Left ventricle myocardium superior (tissue), 1 donor: ENCODE measurements at regions not wholly inside any gene's neighbourhood (a gene's known extent, or its start where the extent isn't known, plus 50 kb on each side); places are given as distances from the start of the nearest gene placed in this dataset.
"Not testable (repeated sequence)": the region's sequence is repeated elsewhere in the genome, so short reads cannot be mapped to it uniquely, and the experiment has no call there.

Experiments used
- ATAC-seq: fragments of 200-7000 bp; cut with Tn5 transposase; one replicate; pipeline ENCODE4 v1.9.1; 2020; ENCODE audit warnings: mild to moderate bottlenecking, moderate library complexity
- DNase-seq: peaks from one replicate; pipeline ENCODE4 v3.0.0-alpha.2; 2020
- intact Hi-C: fragments of 100-400 bp; cut with micrococcal nuclease; formaldehyde crosslinking; loops from one replicate; pipeline ENCODE4 v1.11.0; 2022
- donor health status: DM: no; HTN: yes; CAD: no; lungs with severe emphysema.

DNA sequence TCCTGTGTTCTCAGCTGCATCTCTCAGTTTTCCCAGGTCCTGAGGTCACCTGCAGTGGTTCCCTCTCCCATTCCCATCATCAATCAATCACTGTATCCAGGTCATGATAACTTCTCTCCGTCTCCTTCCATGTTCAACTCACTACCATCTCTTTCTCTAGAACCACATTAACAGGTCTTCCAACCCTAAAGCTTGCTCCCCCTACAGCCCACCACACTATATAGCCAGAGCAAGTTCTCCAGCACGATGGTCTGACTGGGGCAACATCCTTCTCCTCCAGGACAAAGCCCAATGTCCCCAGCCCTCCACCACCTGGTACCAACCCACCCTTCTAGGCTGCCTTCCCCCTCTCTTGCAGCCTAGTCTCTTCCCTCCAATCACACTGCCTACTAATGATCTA is 241.6 kb downstream of the CDK5RAP2 start:
- DNase-seq (no peak), ATAC-seq (no peak)
- intact Hi-C loops = no loop called here

- intact Hi-C loops = no loop called here
- no peak for ATAC-seq
- no peak for DNase-seq
Measured at GRCh38 chr9:120337131-120337530, 242.8 kb downstream of the CDK5RAP2 start.

GRCh38 chr9:120336753-120337090 is 243.2 kb downstream of the CDK5RAP2 start:
- intact Hi-C loops = no loop called here
- DNase-seq = no peak
- ATAC-seq = no peak

- intact Hi-C loops = no loop called here
- ATAC-seq = no peak
Measured at GRCh38 chr9:120336021-120336752, 243.8 kb downstream of the CDK5RAP2 start.

DNA sequence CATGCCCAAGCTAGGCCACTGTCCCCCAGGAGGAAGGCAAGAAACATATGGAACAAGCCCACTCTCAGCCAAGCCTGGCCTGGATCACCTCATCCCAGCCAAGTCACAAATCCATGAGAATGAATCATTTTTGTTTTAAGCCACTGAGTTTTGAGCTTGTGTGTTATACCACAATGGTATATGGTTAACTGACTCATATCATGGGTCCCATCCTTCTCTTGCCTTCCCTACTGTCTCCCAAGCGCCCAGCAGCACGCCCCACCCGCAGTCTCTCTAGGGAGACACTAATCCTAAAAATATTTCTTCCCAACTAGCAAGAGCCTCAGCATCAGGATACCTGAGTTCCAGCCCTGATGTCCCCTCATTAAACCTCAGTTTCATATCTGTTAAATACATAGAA is 248.1 kb downstream of the CDK5RAP2 start:
- ATAC-seq (no peak), DNase-seq (no peak)
- intact Hi-C loops = no loop called here

More at GRCh38 chr9:120336021-120336752, 243.8 kb downstream of the CDK5RAP2 start:
- no peak for DNase-seq

GRCh38 chr9:120330031-120330430 is 249.9 kb downstream of the CDK5RAP2 start:
- intact Hi-C loops = no loop called here

DNA sequence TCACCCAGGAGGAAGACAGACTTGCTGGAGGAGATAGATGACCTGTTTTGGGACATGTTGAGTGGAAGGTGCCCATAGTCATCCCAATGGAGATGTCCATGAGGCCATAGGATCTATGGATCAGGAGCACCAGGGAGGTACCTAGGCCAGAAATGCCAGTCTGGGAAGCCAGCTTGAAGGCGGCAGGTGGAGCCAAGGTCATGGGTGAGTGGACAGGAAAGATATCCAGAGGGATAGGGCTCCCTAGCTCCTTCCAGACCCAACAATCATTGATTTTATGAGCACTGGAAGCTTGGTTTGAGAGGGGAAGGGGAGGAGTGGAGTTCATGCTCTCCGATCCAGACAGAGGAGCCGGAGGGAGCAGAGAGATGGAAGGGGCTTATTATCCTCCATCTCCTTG is 252.6 kb downstream of the CDK5RAP2 start:
- ATAC-seq (no peak), DNase-seq (no peak)
- intact Hi-C loops = no loop called here

More at GRCh38 chr9:120330031-120330430, 249.9 kb downstream of the CDK5RAP2 start:
- DNase-seq (no peak), ATAC-seq (no peak)

GRCh38 chr9:120326049-120326693 is 253.8 kb downstream of the CDK5RAP2 start:
- DNase-seq = no peak
- ATAC-seq = no peak
- intact Hi-C loops = no loop called here

DNA sequence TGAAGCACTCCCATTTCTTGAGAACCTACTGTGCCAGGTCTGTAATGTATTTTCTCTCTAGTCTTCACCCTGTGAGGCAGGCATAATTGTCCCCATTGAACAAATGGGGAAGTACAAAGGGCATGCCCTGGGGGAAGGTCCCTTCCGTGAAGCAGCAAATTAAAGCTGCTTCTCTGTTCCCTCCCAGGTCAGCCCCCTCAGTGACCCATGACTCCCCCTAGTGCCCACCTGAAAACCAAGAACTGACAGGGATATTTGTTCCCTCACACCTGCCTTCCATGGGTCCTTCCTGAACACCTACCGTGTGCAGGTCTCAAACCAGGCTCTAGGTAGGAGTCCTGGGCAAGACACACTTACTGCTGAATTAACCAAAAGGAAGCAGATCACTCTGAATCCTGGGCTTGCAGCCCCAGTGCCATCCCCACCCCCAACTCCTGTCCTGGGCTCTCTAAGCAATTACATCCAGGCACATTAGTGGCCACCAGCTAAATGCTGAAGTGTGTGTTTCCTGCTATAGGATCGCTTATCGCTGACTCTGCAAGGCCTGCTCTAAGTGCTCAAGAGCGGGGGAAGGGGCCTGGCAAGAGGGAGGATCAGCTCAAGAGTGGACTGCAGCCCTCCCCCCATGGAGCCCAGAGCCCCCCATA is 254.8 kb downstream of the CDK5RAP2 start:
- intact Hi-C loops = no loop called here
- no peak for ATAC-seq

DNA sequence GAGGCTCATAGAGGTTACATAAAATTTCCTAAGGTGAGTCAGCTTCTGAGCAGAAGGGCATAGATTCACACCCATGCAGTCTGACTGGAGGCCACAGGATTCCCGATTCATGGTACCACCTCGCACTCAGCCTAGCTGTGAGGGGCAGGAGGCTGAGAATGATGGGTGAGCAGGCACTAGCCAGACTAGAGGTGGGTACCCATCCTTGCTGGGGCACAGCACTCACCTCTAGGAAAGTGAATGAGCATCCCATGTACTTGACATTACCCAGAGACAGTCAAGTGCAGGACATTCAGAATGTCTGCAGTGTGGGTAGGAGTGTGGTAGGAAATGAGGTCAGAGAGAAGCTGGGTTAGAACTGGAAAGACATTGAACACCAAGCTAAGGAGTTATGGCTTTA is 255.5 kb downstream of the CDK5RAP2 start:
- no peak for ATAC-seq
- no peak for DNase-seq

More for the DNA sequence above, 254.8 kb downstream of the CDK5RAP2 start:
- DNase-seq = no peak

GRCh38 chr9:120323125-120323524 is 256.8 kb downstream of the CDK5RAP2 start:
- DNase-seq = no peak
- no peak for ATAC-seq
- intact Hi-C loops = no loop called here

More for the DNA sequence above, 255.5 kb downstream of the CDK5RAP2 start:
- intact Hi-C loops = no loop called here

GRCh38 chr9:120319452-120319851 is 260.5 kb downstream of the CDK5RAP2 start:
- ATAC-seq (no peak), DNase-seq (no peak)
- intact Hi-C loops = no loop called here

DNA sequence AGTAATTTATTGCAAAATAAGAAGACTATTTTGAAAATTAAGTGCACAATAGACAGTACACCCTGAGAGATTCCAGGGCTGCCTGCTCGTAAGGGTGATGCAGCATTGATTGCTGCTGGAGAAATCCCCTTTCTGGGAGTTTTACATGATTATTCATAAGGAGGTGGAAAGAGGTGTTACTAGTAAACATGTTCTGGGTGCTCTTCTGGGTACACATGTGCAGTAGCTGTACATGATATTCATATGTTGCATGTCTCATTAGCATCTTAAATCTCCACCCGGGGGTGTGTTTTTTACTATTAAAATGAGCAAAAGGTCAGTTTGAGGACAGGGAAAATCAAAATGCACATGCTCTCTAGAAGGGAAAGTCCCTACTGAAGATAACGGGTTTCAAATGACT is 264.8 kb downstream of the CDK5RAP2 start:
- intact Hi-C loops = no loop called here
- DNase-seq (no peak), ATAC-seq (no peak)

GRCh38 chr9:120312031-120312430 is 267.9 kb downstream of the CDK5RAP2 start:
- DNase-seq (no peak), ATAC-seq (no peak)
- intact Hi-C loops = no loop called here

- ATAC-seq (no peak), DNase-seq (no peak)
- intact Hi-C loops = no loop called here
Measured at GRCh38 chr9:120310035-120310434, 269.9 kb downstream of the CDK5RAP2 start.

GRCh38 chr9:120308495-120308894 is 271.5 kb downstream of the CDK5RAP2 start:
- no peak for DNase-seq
- intact Hi-C loops = no loop called here

GRCh38 chr9:120307599-120307998 is 272.4 kb downstream of the CDK5RAP2 start:
- DNase-seq (no peak), ATAC-seq (no peak)
- intact Hi-C loops = no loop called here

More at GRCh38 chr9:120308495-120308894, 271.5 kb downstream of the CDK5RAP2 start:
- no peak for ATAC-seq

DNA sequence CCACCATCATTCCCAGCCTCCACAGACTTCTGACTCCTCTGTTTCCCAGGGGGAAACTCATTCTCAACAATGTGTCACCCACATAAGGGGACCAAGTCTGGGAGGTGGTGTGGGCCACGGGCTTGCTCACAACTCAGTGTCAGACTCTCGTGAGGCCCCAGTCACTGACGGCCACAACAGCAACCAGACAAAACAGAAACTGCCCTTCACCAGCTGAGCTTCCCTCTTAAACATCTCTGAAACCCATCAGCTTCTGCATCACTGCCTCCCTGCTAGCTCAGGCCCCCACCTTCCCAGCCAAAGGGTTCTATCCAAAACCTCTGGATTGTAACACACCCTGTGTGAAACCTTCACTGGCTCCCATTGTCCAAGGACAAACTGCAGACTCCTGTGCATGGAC is 273.4 kb downstream of the CDK5RAP2 start:
- ATAC-seq (no peak), DNase-seq (no peak)
- intact Hi-C loops = no loop called here

DNA sequence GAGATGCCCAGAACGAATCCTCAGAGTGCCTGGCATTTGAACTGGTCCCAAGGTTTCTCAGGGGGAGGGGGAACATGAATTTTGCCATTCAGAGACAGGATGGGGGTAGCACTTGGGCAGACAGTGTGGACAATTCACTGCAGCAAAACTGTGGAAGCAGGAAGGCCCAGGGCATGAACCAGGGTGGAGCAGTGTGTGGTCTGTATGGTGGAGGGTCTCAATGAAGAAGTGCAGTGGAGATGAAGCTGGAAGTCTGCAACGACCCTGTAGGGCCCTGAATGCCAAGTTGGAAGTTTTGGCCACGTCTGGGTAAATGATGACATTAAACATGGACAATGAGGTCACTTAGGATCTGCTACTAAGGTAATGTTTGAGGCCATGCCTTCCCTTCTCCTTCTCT is 273.9 kb downstream of the CDK5RAP2 start:
- no peak for DNase-seq
- no peak for ATAC-seq
- intact Hi-C loops = no loop called here

DNA sequence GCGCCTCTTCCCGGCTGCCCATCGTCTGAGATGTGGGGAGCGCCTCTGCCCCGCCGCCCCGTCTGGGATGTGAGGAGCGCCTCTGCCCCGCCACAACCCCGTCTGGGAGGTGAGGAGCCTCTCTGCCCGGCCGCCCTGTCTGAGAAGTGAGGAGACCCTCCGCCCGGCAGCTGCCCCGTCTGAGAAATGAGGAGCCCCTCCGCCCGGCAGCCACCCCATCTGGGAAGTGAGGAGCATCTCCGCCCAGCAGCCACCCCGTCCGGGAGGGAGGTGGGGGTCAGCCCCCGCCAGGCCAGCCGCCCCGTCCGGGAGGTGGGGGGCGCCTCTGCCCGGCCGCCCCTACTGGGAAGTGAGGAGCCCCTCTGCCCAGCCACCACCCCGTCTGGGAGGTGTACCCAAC is 275.1 kb downstream of the CDK5RAP2 start:
- ATAC-seq, intact Hi-C loops, DNase-seq: not testable (repeated sequence)
